ENCODE measurements at regions not wholly inside any gene's neighbourhood (a gene's known extent, or its start where the extent isn't known, plus 50 kb on each side); places are given as distances from the start of the nearest gene placed in this dataset.

DNA sequence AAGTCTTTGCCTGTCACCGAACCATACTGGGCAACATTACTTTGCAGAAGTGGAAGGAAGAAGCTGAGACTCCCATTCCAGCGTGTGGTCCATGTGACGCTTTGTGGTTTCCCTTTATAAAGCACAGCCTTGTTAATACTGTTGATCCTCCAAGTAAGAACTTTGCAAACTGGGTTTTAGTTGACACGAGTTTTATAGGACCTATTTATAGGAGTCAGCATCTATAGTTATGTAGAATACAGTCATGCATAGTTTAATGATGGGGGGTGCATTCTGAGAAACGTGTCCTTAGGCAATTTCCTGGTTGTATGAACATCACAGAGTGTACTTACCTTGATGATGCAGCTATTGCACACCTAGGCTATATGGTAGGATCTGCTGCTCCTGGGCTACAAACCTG lies 1879.4 kb upstream of the TENM3 start:
- no peak overlapping the region for H3K27ac ChIP-seq
- TF ChIP-seq CTCF (conservative IDR thresholded peaks at IDR 0.05): no peak
- no peak for TF ChIP-seq ZFX (IDR thresholded peaks at IDR 0.05)

DNA sequence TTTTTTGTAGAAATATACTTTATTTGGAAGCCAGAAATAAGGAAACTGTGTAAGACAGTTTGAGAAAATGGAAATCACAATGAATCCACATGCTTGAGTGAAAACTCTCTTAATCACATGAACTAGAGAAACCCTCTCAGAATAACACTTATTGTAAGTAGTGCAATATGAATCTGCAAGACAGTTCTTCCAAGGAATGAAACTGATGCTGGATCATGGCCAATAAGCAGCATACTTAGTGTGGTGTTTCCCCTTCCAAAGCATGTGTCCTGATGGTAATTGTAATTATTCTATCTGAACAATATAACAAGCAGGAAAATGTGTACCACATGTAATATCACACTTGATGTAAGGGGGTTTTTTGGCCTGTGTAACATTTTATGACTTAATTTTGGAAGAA lies 1870.5 kb upstream of the TENM3 start:
- H3K27ac ChIP-seq: no peak overlapping the region
- TF ChIP-seq ZFX (IDR thresholded peaks at IDR 0.05) (no peak), CTCF (conservative IDR thresholded peaks at IDR 0.05) (no peak)

DNA sequence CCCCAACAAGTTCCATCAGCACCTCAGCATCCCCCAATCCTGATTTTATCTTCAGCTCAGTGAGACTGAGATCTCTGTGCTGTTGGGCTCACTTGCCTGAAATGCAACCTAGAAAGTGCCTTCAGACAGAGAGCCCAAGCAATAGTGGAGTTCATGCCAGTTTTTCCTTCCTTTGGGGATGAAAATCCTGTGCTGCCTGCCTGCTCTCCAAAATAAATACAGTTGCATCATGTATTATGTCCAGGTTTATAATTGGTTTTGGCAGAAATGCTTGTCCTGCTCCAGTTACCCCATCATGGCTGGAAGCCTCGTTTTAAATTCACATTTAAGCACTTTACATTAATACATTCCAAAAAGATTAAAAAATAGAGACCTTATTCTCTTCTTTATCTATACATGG lies 1865.5 kb upstream of the TENM3 start:
- TF ChIP-seq CTCF (conservative IDR thresholded peaks at IDR 0.05) (no peak), ZFX (IDR thresholded peaks at IDR 0.05) (no peak)
- H3K27ac ChIP-seq: no peak overlapping the region

DNA sequence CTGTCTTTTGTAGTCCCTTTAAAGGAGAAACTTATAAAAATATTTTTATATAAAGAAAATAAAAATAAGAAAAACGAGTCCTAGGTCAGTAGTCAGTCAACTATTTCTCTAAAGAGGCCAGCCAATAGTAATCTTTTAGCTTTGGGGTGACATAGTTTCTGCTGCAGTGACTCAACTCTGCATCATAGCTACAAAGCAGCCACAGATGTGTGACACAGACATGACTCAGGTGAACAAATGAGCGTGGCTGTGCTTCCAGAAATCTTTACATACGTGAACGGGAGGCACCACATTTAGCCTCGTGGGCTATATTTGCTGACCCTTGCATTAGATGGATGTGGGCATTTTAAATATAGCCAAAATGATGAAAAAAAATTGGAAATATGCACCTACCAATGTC lies 1862.5 kb upstream of the TENM3 start:
- no peak overlapping the region for H3K27ac ChIP-seq
- no peak for TF ChIP-seq CTCF (conservative IDR thresholded peaks at IDR 0.05)
- TF ChIP-seq ZFX (IDR thresholded peaks at IDR 0.05): no peak

- TF ChIP-seq CTCF (conservative IDR thresholded peaks at IDR 0.05) (no peak), ZFX (IDR thresholded peaks at IDR 0.05) (no peak)
- no peak overlapping the region for H3K27ac ChIP-seq
Observed at GRCh38 chr4:180391613-180392012, 1851.6 kb upstream of the TENM3 start.

DNA sequence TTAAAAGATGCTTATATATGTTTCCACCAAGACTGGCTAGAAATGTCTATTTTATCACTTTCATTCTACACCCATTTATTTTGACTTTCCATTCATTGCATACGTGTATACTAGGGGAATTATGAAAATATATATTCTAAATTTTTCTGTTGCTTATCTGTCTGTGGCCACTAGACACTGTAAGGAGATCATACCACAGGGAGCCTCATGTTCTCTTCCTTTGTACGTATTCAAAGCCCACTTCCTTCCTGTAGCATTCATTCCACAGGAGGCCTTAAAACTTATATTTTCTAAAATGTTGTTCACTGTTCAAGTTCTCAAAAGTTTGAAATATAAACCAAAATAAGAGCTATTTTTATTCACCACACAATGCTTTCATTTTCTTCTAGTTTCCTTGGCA lies 1848.9 kb upstream of the TENM3 start:
- TF ChIP-seq CTCF (conservative IDR thresholded peaks at IDR 0.05): no peak
- no peak for TF ChIP-seq ZFX (IDR thresholded peaks at IDR 0.05)
- H3K27ac ChIP-seq: no peak overlapping the region

DNA sequence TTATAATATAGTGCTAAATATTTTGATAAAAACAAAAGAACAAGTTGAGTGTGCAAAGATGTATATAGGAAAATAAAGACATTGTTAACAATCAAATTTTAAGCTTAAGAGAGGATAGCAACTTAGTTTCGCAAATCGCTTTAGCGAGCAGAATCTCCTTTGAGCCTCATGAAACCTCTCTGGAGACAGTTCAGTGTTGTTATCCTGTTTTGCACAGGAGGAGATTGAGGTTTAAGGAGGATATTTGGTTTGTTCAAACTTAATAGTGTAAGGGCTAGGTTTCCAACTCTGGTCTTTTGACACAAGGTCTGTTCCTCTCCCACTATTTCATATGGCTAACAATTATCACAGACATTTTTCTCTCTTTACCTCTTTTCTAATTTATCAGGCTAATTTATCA lies 1848.5 kb upstream of the TENM3 start:
- no peak overlapping the region for H3K27ac ChIP-seq
- TF ChIP-seq ZFX (IDR thresholded peaks at IDR 0.05) (no peak), CTCF (conservative IDR thresholded peaks at IDR 0.05) (no peak)

All from C4-2B (cell line).